Coronary artery (tissue), 2 donors: ENCODE measurements at regions not wholly inside any gene's neighbourhood (a gene's known extent, or its start where the extent isn't known, plus 50 kb on each side); places are given as distances from the start of the nearest gene placed in this dataset.
"Not testable (repeated sequence)": the region's sequence is repeated elsewhere in the genome, so short reads cannot be mapped to it uniquely, and the experiment has no call there.

Experiments
- DNase-seq: peaks from one replicate; pipeline ENCODE4 v3.0.0-alpha.2; 2017; ENCODE audit warnings: low spot score
- H3K27ac ChIP-seq, 2 donors: fragments of 200-600 bp; sonication (generic); one replicate each; pipeline ENCODE4 v1.5.1; 2016 to 2019
- H3K4me3 ChIP-seq: fragments of 200-600 bp; sonication (generic); 2 replicates; pipeline ENCODE4 v1.5.1; 2016; ENCODE audit warnings: mild to moderate bottlenecking, moderate library complexity
- CTCF ChIP-seq: fragments of 200-600 bp; sonication (generic); IDR thresholded peaks from one replicate; pipeline ENCODE4 v1.5.1; 2019; ENCODE audit warnings: antibody characterized with exemption

- no peak overlapping the region for H3K4me3 ChIP-seq
- TF ChIP-seq CTCF, result no peak
- DNase-seq, result no peak
- no peak overlapping the region for H3K27ac ChIP-seq
These were observed 67.7 kb upstream of the WNT4 start for GRCh38 chr1:22210636-22211035.

DNA sequence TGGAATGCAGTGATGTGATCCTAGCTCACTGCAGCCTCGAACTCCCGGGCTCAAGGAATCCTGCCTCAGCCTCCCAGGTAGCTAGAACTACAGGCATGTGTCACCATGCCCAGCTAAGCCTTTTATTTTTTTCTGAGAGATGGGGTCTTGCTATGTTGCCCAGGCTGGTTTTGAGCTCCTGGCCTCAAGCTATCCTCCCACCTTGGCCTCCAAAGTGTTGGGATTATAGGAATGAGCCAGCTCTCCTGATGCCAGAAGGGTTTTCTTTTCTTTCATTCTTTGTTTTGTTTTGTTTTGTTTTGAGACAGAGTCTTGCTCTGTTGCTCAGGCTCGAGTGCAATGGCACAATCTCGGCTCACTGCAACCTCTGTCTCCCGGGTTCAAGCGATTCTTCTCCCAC is 68.6 kb upstream of the WNT4 start:
- DNase-seq, H3K27ac ChIP-seq: not testable (repeated sequence)

GRCh38 chr1:22212400-22213233 is 69.7 kb upstream of the WNT4 start:
- Histone ChIP-seq H3K4me3 (no peak overlapping the region), H3K27ac (no peak overlapping the region)
- DNase-seq, result no peak
- TF ChIP-seq CTCF, result no peak

More for the DNA sequence above, 68.6 kb upstream of the WNT4 start:
- not testable (repeated sequence) for H3K4me3 ChIP-seq

DNA sequence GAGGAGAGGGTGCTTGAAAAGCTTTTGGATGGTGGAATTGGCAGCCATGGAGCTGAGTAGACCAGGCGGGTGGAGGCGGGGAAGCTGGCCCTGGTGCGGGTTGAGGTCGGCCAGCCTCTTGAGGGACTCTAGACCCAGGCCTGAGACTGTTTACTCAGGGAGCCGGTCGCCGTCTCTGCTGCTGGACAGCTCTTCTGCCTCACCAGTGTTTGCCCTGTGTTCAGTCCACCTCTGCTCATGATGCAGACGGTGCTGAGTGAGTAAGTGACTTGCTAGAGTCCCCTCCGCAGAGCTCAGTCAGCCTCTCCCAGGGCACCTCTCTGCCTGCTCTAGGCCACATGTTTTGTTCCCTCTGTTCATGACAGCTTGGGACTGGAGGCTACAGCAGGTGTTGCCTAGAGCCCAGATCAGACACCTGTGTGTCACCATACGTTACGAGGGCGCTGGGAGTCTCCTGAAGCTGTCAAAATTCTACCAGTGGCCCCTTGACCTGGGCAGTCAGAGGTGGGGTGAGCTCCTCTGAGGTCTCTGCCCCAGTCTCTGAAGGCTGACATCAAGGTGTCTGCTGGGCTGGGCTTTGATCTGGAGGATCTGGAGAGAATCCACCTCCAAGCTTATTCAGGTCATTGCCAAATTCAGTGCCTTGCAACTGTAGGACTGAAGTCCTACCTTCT is 73.5 kb upstream of the WNT4 start:
- TF ChIP-seq CTCF, result no peak
- Histone ChIP-seq H3K4me3 (no peak overlapping the region), H3K27ac (no peak overlapping the region)
- no peak for DNase-seq

DNA sequence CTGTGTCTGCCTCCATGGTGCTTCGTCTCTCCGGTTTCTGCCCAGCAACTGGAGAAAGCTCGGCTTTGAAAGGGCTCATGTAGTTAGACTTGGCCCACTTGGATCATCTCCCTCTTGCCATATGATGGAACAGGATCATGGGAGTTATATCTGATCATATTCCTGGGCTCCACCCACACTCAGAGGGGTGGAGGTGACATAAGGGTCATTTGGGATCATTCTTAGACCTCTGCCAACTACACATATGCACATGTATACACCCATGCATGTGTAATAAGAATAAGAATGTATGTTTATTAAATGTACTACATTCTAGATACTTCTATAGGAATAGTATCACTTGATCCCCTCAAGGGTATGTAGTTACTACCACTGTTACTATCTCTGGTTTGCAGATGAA is 74.1 kb upstream of the WNT4 start:
- no peak for DNase-seq
- H3K4me3 ChIP-seq, result no peak overlapping the region
- H3K27ac ChIP-seq, result no peak overlapping the region
- no peak for TF ChIP-seq CTCF

DNA sequence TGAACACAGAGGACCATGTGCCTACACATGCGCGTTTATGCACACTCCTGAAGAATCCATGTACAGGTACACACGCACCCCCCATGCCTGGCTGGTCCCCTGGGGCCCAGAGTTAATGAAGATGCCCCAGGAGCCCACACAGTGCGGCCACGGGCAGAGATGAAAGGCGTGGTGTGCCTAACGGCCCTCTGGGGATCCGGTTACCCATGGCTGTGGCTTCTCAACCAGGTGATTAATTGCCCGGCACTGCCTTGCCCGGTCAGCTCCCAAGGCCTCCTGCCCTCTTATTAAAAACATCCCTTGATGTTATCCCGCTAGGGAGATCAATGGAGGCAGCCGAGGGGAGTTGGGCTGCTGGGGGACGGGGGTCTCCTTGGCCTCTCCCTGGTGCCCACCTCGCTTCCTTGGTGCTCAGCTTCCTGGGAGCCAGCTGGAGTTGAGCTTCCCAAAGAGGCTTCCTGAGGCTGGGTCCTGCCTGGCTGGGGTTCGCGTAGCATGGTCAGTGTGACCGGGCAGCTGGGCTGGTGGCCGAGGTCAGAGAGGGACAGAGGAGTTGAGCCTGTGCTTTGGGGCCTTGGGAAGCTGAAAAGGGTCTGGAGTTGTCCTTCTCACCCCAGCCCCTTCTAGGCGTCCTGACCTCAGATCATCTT is 75.0 kb upstream of the WNT4 start:
- Histone ChIP-seq H3K27ac (no peak overlapping the region), H3K4me3 (no peak overlapping the region)
- no peak for TF ChIP-seq CTCF
- no peak for DNase-seq

DNA sequence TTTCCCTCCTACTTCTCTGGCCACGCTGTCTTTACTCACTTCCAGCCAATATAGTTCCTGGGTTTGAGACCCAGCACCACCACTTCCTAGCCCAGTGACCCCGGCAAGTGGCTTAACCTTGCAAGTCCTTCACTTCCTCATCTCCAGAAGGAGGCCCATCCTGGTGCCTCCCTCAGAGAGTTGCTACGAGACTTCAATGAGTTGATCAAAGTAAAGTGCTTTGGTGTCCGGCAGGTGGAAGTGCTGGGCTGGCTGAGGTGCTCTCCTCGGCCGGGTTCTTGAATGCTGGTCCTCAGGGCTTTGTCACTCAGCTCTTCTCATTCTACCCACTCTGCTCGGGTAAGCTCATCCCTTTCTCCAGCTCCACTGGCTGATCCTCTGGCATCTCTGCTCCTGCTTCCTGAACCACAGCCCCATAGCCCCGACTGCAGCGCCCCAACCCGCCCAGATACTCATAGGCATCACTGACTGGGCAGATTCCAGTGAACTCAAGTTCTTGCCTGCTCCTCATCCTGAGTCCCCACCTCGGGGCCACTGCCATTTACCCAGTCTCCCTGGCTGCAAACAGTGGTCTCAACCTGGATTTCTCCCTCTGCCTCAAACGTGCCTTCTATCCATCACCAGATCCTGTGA is 75.8 kb upstream of the WNT4 start:
- TF ChIP-seq CTCF, result no peak
- Histone ChIP-seq H3K27ac (no peak overlapping the region), H3K4me3 (no peak overlapping the region)
- no peak for DNase-seq
